GM12878 (cell line): ENCODE measurements at regions not wholly inside any gene's neighbourhood (a gene's known extent, or its start where the extent isn't known, plus 50 kb on each side); places are given as distances from the start of the nearest gene placed in this dataset.

Source experiments
- ATAC-seq: fragments of 200-7000 bp; cut with Tn5 transposase; 3 replicates; pipeline ENCODE4 v1.9.1; 2020; ENCODE audit warnings: mild to moderate bottlenecking, moderate library complexity
- BruUV-seq: library from RNA; stranded (reverse); fragments of 400-500 nt; replicated peaks from 2 replicates; lab custom pipeline; 2021; lab: Mats Ljungman, UMichigan
- CTCF ChIA-PET: fragments of 300-600 bp; sonication (Branson Sonifier 250); formaldehyde crosslinking; extraction: SDS; loops from one replicate; lab custom pipeline; 2021; ENCODE audit warnings: inconsistent platforms; lab: Yijun Ruan, JAX
- POLR2A ChIA-PET: fragments of 350-600 bp; formaldehyde crosslinking; extraction: SDS; loops from one replicate; lab custom pipeline; 2021; ENCODE audit warnings: inconsistent platforms; lab: Charles Lee
- RAD21 ChIA-PET: fragments of 300-600 bp; sonication (Branson Sonifier 250); formaldehyde crosslinking; loops from one replicate; lab custom pipeline; 2023; ENCODE audit warnings: antibody characterized with exemption; ENCODE audit not compliant: unreplicated experiment; lab: Charles Lee
- SMC1A ChIA-PET: fragments of 300-600 bp; sonication (Branson Sonifier 250); formaldehyde crosslinking; loops from one replicate; lab custom pipeline; 2023; ENCODE audit not compliant: unreplicated experiment, uncharacterized antibody; lab: Charles Lee
- DNase-seq: peaks from one replicate; pipeline ENCODE4 v3.0.0-alpha.2; 2011; ENCODE audit warnings: low read depth, low spot score
- FAIRE-seq: peaks from 3 replicates; lab custom pipeline; 2011; peaks lifted over from hg19 to GRCh38; lab: Jason Lieb, UNC
- H2AFZ ChIP-seq: 2 replicates; pipeline ENCODE4 v1.6.0; 2011; ENCODE audit warnings: low read depth, low read length, control low read depth; ENCODE audit not compliant: control insufficient read depth
- H3K27ac ChIP-seq: 2 replicates; pipeline ENCODE4 v1.5.1; 2011; ENCODE audit warnings: control low read depth; ENCODE audit not compliant: control insufficient read depth, insufficient read depth
- H3K27me3 ChIP-seq, 2 experiments: replicated peaks in 1 of 2; 2 replicates each; pipeline versions ENCODE4 v1.6.0 to v1.6.1; 2011; ENCODE audit warnings: low read length in 1 of 2; ENCODE audit not compliant: control insufficient read depth in 2 of 2, insufficient read depth in 2 of 2
- H3K36me3 ChIP-seq, 2 experiments: 2 replicates each; pipeline ENCODE4 v1.5.1; 2011; ENCODE audit warnings: low read length in 1 of 2; ENCODE audit not compliant: control insufficient read depth in 2 of 2, insufficient read depth in 2 of 2
- H3K4me1 ChIP-seq: 2 replicates; pipeline ENCODE4 v1.6.1; 2011; ENCODE audit warnings: mild to moderate bottlenecking, low read length, moderate library complexity, mixed read lengths; ENCODE audit not compliant: control insufficient read depth, insufficient read depth
- H3K4me2 ChIP-seq: 2 replicates; pipeline ENCODE4 v1.6.0; 2011; ENCODE audit warnings: control low read depth; ENCODE audit not compliant: control insufficient read depth, insufficient read depth
- H3K4me3 ChIP-seq: fragments of 200-600 bp; sonication (generic); 2 replicates; pipeline ENCODE4 v1.5.1; 2016
- H3K79me2 ChIP-seq: 2 replicates; pipeline ENCODE4 v1.6.0; 2011; ENCODE audit warnings: low read length; ENCODE audit not compliant: control insufficient read depth, insufficient read depth
- H3K9ac ChIP-seq: 2 replicates; pipeline ENCODE4 v1.8.0; 2011; ENCODE audit warnings: low read length, control low read depth, mixed read lengths; ENCODE audit not compliant: control insufficient read depth, insufficient read depth
- H3K9me3 ChIP-seq: replicated peaks from 3 replicates; pipeline ENCODE4 v1.5.1; 2011; ENCODE audit warnings: mild to moderate bottlenecking, low read length; ENCODE audit not compliant: control insufficient read depth, insufficient read depth
- H4K20me1 ChIP-seq: 2 replicates; pipeline ENCODE4 v1.6.0; 2011; ENCODE audit not compliant: control insufficient read depth, insufficient read depth
- EGR1 ChIP-seq, 2 experiments: IDR thresholded peaks; 1 replicate in 1 of 2; 2 replicates in 1 of 2; pipeline ENCODE4 v1.6.1; 2011 to 2012; ENCODE audit warnings: low read depth in 2 of 2, low read length in 2 of 2, borderline replicate concordance in 1 of 2, mild to moderate bottlenecking in 1 of 2, moderate library complexity in 1 of 2
- HDAC6 ChIP-seq: fragments of 200-600 bp; sonication (generic); IDR thresholded peaks from one replicate; pipeline ENCODE4 v1.8.0; 2017; ENCODE audit warnings: antibody characterized with exemption; ENCODE audit not compliant: unreplicated experiment
- IKZF1 ChIP-seq: fragments of 450-650 bp; conservative IDR thresholded peaks from 2 replicates; pipeline ENCODE4 v1.6.1; 2017; ENCODE audit warnings: antibody characterized with exemption, mild to moderate bottlenecking
- MEF2B ChIP-seq: fragments of 450-650 bp; IDR thresholded peaks from 2 replicates; pipeline ENCODE4 v1.6.1; 2018; ENCODE audit warnings: mild to moderate bottlenecking, moderate library complexity; ENCODE audit not compliant: partially characterized antibody, poor library complexity, severe bottlenecking
- PAX5 ChIP-seq: IDR thresholded peaks from 2 replicates; pipeline ENCODE4 v1.6.1; 2011; ENCODE audit warnings: low read depth, low read length, borderline replicate concordance
- POLR2AphosphoS5 ChIP-seq: IDR thresholded peaks from 2 replicates; pipeline ENCODE4 v1.6.1; 2011; ENCODE audit warnings: mild to moderate bottlenecking, low read length, inconsistent platforms
- RAD51 ChIP-seq: fragments of 450-650 bp; IDR thresholded peaks from 2 replicates; pipeline ENCODE4 v1.6.1; 2016; ENCODE audit warnings: moderate library complexity, mild to moderate bottlenecking, inconsistent platforms
- RFX5 ChIP-seq: IDR thresholded peaks from 2 replicates; pipeline ENCODE4 v1.6.1; 2011; ENCODE audit warnings: low read depth, low read length, improper control_type of control experiment
- SMAD1 ChIP-seq: fragments of 450-650 bp; IDR thresholded peaks from 2 replicates; pipeline ENCODE4 v1.6.1; 2018; ENCODE audit warnings: mild to moderate bottlenecking, low read depth; ENCODE audit not compliant: partially characterized antibody
- SMARCA5 ChIP-seq: fragments of 450-650 bp; IDR thresholded peaks from 2 replicates; pipeline ENCODE4 v1.6.1; 2017; ENCODE audit warnings: mild to moderate bottlenecking
- STAT3 ChIP-seq: IDR thresholded peaks from 2 replicates; pipeline ENCODE4 v1.6.1; 2011; ENCODE audit warnings: low read depth, low read length, improper control_type of control experiment
- ZNF622 ChIP-seq: fragments of 450-650 bp; IDR thresholded peaks from 2 replicates; pipeline ENCODE4 v1.6.1; 2017; ENCODE audit warnings: mild to moderate bottlenecking, inconsistent platforms
- WGBS: methylation state at CpG from one replicate; pipeline ENCODE4 v1.1.6; 2016; ENCODE audit warnings: low lambda C conversion rate; ENCODE audit not compliant: insufficient replicate concordance, insufficient coverage; ENCODE audit errors: missing lambda C conversion rate; 5-methylcytosine and 5-hydroxymethylcytosine counted together
- in situ Hi-C: fragments of 300-500 bp; cut with MboI; formaldehyde crosslinking; loops from 9 replicates; pipeline ENCODE4 v1.14.3; 2018; ENCODE audit warnings: mixed read lengths
- intact Hi-C: fragments of 100-400 bp; cut with micrococcal nuclease; formaldehyde crosslinking; loops from one replicate; pipeline ENCODE4 v1.14.2; 2022; ENCODE audit not compliant: unreplicated experiment
- TF ChIP-seq, protein P1 (sequence below): fragments of 150-350 bp; IDR thresholded peaks from 2 replicates; pipeline ENCODE4 v1.6.1; 2016; ENCODE audit warnings: low read depth, low read length
- TF ChIP-seq, protein P2 (sequence below): fragments of 450-650 bp; IDR thresholded peaks from 2 replicates; pipeline ENCODE4 v1.6.1; 2017; ENCODE audit warnings: low read depth, mild to moderate bottlenecking, moderate library complexity
- TF ChIP-seq, protein P3 (sequence below): IDR thresholded peaks from 2 replicates; pipeline ENCODE4 v1.6.1; 2011; ENCODE audit warnings: borderline replicate concordance, low read depth, mild to moderate bottlenecking, moderate library complexity, low read length; ENCODE audit not compliant: insufficient read depth, poor library complexity, severe bottlenecking
- TF ChIP-seq, protein P4 (sequence below): fragments of 450-650 bp; formaldehyde crosslinking; IDR thresholded peaks from 2 replicates; pipeline ENCODE4 v1.4.0; 2022; ENCODE audit warnings: mild to moderate bottlenecking, moderate library complexity

DNA sequence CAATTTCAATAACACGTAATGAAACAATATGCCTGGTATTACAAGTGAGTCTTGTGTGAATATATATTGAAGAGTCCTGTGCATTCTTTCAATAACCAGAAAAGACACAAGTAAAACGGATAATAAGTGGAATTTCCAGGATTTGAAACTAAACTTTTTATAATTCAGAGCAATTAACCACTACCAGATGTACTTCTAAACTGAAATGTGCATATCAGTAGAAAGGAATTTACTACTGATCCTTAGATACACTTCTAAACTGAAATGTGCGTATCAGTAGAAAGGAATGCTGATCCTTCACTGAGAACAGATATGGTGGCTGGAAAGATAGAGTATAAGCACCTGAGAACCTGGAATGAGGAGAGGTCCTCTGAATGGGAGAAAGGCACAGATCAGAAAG lies 470.9 kb upstream of the SPHKAP start:
- Histone ChIP-seq H3K4me2 (no peak overlapping the region), H3K4me1 (no peaks in the 10 kb centered on the region), H3K79me2 (no peaks in the 10 kb centered on the region), H3K36me3 (no peaks in the 10 kb centered on the region), H3K27me3 (no peaks in the 10 kb centered on the region), H3K27ac (no peak overlapping the region), H4K20me1 (no peaks in the 10 kb centered on the region), H2AFZ (no peak overlapping the region), H3K9ac (no peak overlapping the region), H3K9me3 (no peaks in the 10 kb centered on the region), H3K4me3 (no peak overlapping the region)
- ChIA-PET CTCF (no interaction called here), SMC1A (no interaction called here), POLR2A (no interaction called here), RAD21 (no interaction called here)
- intact Hi-C loops (no loop called here), in situ Hi-C loops (loop anchor here (25.0 kb wide), 1 partner anchor 715 kb away; no protein-coding TSS in a partner anchor)
- ATAC-seq (no peak), DNase-seq (no peak), FAIRE-seq (no peak)
- WGBS, result 13% methylated on average over 3 of the region's 3 CpGs
- BruUV-seq, result no TSS peak
- TF ChIP-seq, protein P1, sequence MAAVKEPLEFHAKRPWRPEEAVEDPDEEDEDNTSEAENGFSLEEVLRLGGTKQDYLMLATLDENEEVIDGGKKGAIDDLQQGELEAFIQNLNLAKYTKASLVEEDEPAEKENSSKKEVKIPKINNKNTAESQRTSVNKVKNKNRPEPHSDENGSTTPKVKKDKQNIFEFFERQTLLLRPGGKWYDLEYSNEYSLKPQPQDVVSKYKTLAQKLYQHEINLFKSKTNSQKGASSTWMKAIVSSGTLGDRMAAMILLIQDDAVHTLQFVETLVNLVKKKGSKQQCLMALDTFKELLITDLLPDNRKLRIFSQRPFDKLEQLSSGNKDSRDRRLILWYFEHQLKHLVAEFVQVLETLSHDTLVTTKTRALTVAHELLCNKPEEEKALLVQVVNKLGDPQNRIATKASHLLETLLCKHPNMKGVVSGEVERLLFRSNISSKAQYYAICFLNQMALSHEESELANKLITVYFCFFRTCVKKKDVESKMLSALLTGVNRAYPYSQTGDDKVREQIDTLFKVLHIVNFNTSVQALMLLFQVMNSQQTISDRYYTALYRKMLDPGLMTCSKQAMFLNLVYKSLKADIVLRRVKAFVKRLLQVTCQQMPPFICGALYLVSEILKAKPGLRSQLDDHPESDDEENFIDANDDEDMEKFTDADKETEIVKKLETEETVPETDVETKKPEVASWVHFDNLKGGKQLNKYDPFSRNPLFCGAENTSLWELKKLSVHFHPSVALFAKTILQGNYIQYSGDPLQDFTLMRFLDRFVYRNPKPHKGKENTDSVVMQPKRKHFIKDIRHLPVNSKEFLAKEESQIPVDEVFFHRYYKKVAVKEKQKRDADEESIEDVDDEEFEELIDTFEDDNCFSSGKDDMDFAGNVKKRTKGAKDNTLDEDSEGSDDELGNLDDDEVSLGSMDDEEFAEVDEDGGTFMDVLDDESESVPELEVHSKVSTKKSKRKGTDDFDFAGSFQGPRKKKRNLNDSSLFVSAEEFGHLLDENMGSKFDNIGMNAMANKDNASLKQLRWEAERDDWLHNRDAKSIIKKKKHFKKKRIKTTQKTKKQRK, result no peak
- no peak for TF ChIP-seq EGR1 (IDR thresholded peaks at IDR 0.05; ENCODE audit: borderline replicate concordance in 1 of 2, low read depth in 2 of 2, low read length in 2 of 2)
- no peak for TF ChIP-seq SMAD1
- no peak for TF ChIP-seq IKZF1
- no peak for TF ChIP-seq RFX5
- no peak for TF ChIP-seq ZNF622
- TF ChIP-seq, protein P2, sequence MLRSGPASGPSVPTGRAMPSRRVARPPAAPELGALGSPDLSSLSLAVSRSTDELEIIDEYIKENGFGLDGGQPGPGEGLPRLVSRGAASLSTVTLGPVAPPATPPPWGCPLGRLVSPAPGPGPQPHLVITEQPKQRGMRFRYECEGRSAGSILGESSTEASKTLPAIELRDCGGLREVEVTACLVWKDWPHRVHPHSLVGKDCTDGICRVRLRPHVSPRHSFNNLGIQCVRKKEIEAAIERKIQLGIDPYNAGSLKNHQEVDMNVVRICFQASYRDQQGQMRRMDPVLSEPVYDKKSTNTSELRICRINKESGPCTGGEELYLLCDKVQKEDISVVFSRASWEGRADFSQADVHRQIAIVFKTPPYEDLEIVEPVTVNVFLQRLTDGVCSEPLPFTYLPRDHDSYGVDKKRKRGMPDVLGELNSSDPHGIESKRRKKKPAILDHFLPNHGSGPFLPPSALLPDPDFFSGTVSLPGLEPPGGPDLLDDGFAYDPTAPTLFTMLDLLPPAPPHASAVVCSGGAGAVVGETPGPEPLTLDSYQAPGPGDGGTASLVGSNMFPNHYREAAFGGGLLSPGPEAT, result no peak
- no peak for TF ChIP-seq STAT3
- TF ChIP-seq, protein P3, sequence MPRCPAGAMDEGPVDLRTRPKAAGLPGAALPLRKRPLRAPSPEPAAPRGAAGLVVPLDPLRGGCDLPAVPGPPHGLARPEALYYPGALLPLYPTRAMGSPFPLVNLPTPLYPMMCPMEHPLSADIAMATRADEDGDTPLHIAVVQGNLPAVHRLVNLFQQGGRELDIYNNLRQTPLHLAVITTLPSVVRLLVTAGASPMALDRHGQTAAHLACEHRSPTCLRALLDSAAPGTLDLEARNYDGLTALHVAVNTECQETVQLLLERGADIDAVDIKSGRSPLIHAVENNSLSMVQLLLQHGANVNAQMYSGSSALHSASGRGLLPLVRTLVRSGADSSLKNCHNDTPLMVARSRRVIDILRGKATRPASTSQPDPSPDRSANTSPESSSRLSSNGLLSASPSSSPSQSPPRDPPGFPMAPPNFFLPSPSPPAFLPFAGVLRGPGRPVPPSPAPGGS, result no peak
- TF ChIP-seq RAD51, result no peak
- TF ChIP-seq POLR2AphosphoS5, result no peak
- TF ChIP-seq PAX5, result no peak
- TF ChIP-seq, protein P4, sequence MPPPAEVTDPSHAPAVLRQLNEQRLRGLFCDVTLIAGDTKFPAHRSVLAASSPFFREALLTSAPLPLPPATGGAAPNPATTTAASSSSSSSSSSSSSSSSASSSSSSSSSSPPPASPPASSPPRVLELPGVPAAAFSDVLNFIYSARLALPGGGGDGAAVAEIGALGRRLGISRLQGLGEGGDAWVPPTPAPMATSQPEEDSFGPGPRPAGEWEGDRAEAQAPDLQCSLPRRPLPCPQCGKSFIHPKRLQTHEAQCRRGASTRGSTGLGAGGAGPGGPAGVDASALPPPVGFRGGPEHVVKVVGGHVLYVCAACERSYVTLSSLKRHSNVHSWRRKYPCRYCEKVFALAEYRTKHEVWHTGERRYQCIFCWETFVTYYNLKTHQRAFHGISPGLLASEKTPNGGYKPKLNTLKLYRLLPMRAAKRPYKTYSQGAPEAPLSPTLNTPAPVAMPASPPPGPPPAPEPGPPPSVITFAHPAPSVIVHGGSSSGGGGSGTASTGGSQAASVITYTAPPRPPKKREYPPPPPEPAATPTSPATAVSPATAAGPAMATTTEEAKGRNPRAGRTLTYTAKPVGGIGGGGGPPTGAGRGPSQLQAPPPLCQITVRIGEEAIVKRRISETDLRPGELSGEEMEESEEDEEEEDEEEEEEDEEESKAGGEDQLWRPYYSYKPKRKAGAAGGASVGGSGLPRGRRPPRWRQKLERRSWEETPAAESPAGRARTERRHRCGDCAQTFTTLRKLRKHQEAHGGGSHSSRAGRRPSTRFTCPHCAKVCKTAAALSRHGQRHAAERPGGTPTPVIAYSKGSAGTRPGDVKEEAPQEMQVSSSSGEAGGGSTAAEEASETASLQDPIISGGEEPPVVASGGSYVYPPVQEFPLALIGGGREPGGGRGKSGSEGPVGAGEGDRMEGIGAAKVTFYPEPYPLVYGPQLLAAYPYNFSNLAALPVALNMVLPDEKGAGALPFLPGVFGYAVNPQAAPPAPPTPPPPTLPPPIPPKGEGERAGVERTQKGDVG, result no peak
- TF ChIP-seq SMARCA5, result no peak
- TF ChIP-seq MEF2B, result no peak
- TF ChIP-seq HDAC6, result no peak
